Thoracic aorta (tissue), 2 donors: ENCODE measurements at regions not wholly inside any gene's neighbourhood (a gene's known extent, or its start where the extent isn't known, plus 50 kb on each side); places are given as distances from the start of the nearest gene placed in this dataset.
"Not testable (repeated sequence)": the region's sequence is repeated elsewhere in the genome, so short reads cannot be mapped to it uniquely, and the experiment has no call there.

ENCODE experiments used
- ATAC-seq: fragments of 150-250 bp; one replicate; pipeline ENCODE4 v1.8.0; 2017; ENCODE audit warnings: low read depth; ENCODE audit not compliant: insufficient number of reproducible peaks, low FRiP score
- DNase-seq: peaks from one replicate; pipeline ENCODE4 v3.0.0-alpha.2; 2020; ENCODE audit warnings: low spot score
- H3K27ac ChIP-seq, 2 donors: fragments of 200-600 bp; sonication (generic); 1 replicate in 1 of 2; 2 replicates in 1 of 2; pipeline ENCODE4 v1.5.1; 2016; ENCODE audit warnings: mild to moderate bottlenecking in 2 of 2, moderate library complexity in 2 of 2
- H3K27me3 ChIP-seq: fragments of 200-600 bp; sonication (generic); replicated peaks from 2 replicates; pipeline ENCODE4 v1.6.0; 2016; ENCODE audit warnings: mild to moderate bottlenecking; ENCODE audit not compliant: insufficient read depth
- H3K36me3 ChIP-seq: fragments of 200-600 bp; sonication (generic); one replicate; pipeline ENCODE4 v1.5.1; 2016
- H3K4me1 ChIP-seq, 2 donors: fragments of 200-600 bp; sonication (generic); 1 replicate in 1 of 2; 2 replicates in 1 of 2; pipeline versions ENCODE4 v1.5.1 to v1.6.0; 2016; ENCODE audit warnings: low read depth in 2 of 2, mild to moderate bottlenecking in 1 of 2; ENCODE audit not compliant: control insufficient read depth in 1 of 2
- H3K4me3 ChIP-seq: fragments of 200-600 bp; sonication (generic); 2 replicates; pipeline ENCODE4 v1.5.1; 2016; ENCODE audit warnings: mild to moderate bottlenecking
- H3K9me3 ChIP-seq: fragments of 200-600 bp; sonication (generic); 2 replicates; pipeline ENCODE4 v1.5.1; 2016
- CTCF ChIP-seq: fragments of 200-600 bp; sonication (generic); IDR thresholded peaks from one replicate; pipeline ENCODE4 v1.5.1; 2019; ENCODE audit warnings: antibody characterized with exemption

DNA sequence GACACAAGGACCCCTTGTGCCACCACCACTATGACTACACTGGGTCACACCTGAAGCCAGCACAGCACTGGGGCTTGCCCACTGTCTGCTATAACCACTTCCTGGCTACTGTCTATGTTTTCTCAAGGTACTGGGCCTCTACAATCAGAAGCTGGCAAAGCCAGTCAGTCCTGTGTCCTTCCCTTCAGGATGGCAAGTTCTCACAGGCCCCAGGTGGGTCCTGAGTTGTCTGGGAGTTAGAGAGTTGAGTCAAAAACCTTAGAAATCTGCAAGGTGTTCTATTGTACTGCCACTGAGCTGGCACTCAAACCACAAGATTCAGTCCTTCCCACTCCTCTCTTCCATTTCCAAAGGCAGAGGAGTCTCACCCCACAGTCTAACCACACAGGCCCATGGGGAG lies 705.5 kb downstream of the IPMK start:
- no peak for TF ChIP-seq CTCF
- H3K9me3 ChIP-seq, result no peaks in the 10 kb centered on the region
- H3K4me1 ChIP-seq, result no peaks in the 10 kb centered on the region
- no peaks in the 10 kb centered on the region for H3K36me3 ChIP-seq
- no peaks in the 10 kb centered on the region for H3K27me3 ChIP-seq
- no peak for ATAC-seq
- H3K27ac ChIP-seq, result no peak overlapping the region
- H3K4me3 ChIP-seq, result no peak overlapping the region
- DNase-seq, result no peak

GRCh38 chr10:57551774-57552173 lies 715.9 kb downstream of the IPMK start:
- not testable (repeated sequence) for ATAC-seq, DNase-seq, H3K27ac ChIP-seq, H3K4me1 ChIP-seq, H3K9me3 ChIP-seq, H3K4me3 ChIP-seq, H3K36me3 ChIP-seq, H3K27me3 ChIP-seq

GRCh38 chr10:57535306-57535705 lies 732.4 kb downstream of the IPMK start:
- Histone ChIP-seq H3K27ac (no peak overlapping the region), H3K4me3 (no peak overlapping the region), H3K36me3 (no peaks in the 10 kb centered on the region), H3K9me3 (no peaks in the 10 kb centered on the region), H3K27me3 (no peaks in the 10 kb centered on the region), H3K4me1 (no peaks in the 10 kb centered on the region)
- ATAC-seq (no peak), DNase-seq (no peak)
- TF ChIP-seq CTCF, result no peak

- ATAC-seq (no peak), DNase-seq (no peak)
- Histone ChIP-seq H3K27ac (no peak overlapping the region), H3K27me3 (no peaks in the 10 kb centered on the region), H3K9me3 (no peaks in the 10 kb centered on the region), H3K4me1 (no peaks in the 10 kb centered on the region), H3K36me3 (no peaks in the 10 kb centered on the region), H3K4me3 (no peak overlapping the region)
- no peak for TF ChIP-seq CTCF
Observed at GRCh38 chr10:57513637-57514036, 754.1 kb downstream of the IPMK start.

GRCh38 chr10:57507788-57508187 lies 759.9 kb downstream of the IPMK start:
- ATAC-seq (no peak), DNase-seq (no peak)
- Histone ChIP-seq H3K36me3 (no peaks in the 10 kb centered on the region), H3K27me3 (no peaks in the 10 kb centered on the region), H3K9me3 (no peaks in the 10 kb centered on the region), H3K4me3 (no peak overlapping the region), H3K27ac (no peak overlapping the region), H3K4me1 (no peaks in the 10 kb centered on the region)
- TF ChIP-seq CTCF, result no peak

- Histone ChIP-seq H3K27me3 (no peaks in the 10 kb centered on the region), H3K27ac (no peak overlapping the region), H3K36me3 (no peaks in the 10 kb centered on the region), H3K9me3 (no peaks in the 10 kb centered on the region), H3K4me1 (no peaks in the 10 kb centered on the region), H3K4me3 (no peak overlapping the region)
- no peak for TF ChIP-seq CTCF
- ATAC-seq (no peak), DNase-seq (no peak)
Observed at GRCh38 chr10:57506414-57507094, 761.1 kb downstream of the IPMK start.
